ENCODE measurements at regions not wholly inside any gene's neighbourhood (a gene's known extent, or its start where the extent isn't known, plus 50 kb on each side); places are given as distances from the start of the nearest gene placed in this dataset.

DNA sequence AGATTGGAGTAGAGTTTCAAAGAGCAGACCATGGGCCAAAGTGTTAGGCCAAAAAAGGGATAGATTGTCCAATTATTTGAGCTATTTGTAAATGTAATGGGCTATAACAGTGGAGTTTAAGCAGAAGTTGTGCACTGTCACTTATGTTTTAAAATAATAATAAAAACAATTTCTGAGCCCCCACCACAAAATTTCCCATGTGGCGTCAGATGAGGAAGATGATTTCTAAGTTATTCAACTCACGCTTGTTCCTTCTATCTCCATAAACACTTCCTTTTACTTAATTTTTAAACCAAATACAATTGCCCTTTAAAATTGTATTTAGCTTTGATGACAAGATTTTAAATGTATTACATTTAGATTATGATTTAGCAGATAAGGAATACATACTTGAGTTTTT, 330.0 kb downstream of the PTPRC start:
- TF ChIP-seq, protein P1, sequence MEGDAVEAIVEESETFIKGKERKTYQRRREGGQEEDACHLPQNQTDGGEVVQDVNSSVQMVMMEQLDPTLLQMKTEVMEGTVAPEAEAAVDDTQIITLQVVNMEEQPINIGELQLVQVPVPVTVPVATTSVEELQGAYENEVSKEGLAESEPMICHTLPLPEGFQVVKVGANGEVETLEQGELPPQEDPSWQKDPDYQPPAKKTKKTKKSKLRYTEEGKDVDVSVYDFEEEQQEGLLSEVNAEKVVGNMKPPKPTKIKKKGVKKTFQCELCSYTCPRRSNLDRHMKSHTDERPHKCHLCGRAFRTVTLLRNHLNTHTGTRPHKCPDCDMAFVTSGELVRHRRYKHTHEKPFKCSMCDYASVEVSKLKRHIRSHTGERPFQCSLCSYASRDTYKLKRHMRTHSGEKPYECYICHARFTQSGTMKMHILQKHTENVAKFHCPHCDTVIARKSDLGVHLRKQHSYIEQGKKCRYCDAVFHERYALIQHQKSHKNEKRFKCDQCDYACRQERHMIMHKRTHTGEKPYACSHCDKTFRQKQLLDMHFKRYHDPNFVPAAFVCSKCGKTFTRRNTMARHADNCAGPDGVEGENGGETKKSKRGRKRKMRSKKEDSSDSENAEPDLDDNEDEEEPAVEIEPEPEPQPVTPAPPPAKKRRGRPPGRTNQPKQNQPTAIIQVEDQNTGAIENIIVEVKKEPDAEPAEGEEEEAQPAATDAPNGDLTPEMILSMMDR (conservative IDR thresholded peaks at IDR 0.05): no peak
- peaks cover 2% of the 10 kb centered on the region for H3K9me3 Mint-ChIP-seq
- H3K4me3 Mint-ChIP-seq: no peak overlapping the region
- no peaks in the 10 kb centered on the region for H3K27me3 Mint-ChIP-seq (ENCODE audit: low read depth)
- no peak overlapping the region for H3K27ac Mint-ChIP-seq (ENCODE audit: unreplicated experiment)
- no peaks in the 10 kb centered on the region for H3K36me3 Mint-ChIP-seq (ENCODE audit: low read depth)
- no peak for DNase-seq (ENCODE audit: low read depth, low spot score)
- no peaks in the 10 kb centered on the region for H3K4me1 Mint-ChIP-seq

DNA sequence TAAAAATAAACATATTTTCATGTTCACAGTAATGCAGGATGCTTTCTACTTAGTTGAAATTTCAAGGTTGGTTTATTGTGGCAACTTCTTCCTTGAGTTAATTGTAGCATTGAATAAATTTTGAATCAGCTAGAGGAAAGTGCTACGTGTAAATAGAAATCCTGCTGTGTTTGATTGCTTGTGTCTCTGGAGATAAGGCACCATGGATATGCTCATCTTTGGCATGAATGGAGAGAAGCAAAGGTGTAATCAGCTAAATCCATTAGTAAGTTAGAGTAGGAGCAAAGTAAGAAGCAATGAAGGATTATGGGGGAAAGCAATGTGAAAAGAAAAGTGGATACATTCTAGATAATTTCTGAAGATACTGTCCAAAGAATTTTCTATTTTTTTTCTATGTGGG, 331.1 kb downstream of the PTPRC start:
- TF ChIP-seq, protein P1 (conservative IDR thresholded peaks at IDR 0.05): no peak
- no peaks in the 10 kb centered on the region for H3K36me3 Mint-ChIP-seq (ENCODE audit: low read depth)
- no peaks in the 10 kb centered on the region for H3K27me3 Mint-ChIP-seq (ENCODE audit: low read depth)
- H3K27ac Mint-ChIP-seq (ENCODE audit: unreplicated experiment): no peak overlapping the region
- no peak overlapping the region for H3K4me3 Mint-ChIP-seq
- DNase-seq (ENCODE audit: low read depth, low spot score): no peak
- no peaks in the 10 kb centered on the region for H3K4me1 Mint-ChIP-seq
- peaks cover 2% of the 10 kb centered on the region for H3K9me3 Mint-ChIP-seq

DNA sequence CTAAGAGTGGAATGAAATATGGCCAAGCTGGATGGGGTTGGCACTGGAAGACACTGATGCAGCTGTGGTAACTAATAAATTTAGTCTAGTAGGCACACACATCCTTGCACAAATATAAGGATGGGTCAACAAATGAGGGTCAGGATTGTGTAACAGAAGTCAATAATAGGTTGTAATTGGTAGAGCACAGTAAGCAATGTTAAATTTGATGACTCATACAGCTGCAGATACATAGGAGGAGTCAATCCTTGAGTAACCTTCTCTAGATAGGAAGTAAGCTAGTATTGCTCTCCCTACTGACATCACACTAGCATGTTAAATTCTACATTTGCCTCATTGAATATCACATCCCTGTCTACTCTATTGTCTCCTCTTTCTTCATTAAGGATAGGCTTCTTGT, 332.1 kb downstream of the PTPRC start:
- Mint-ChIP-seq H3K4me3 (no peak overlapping the region), H3K9me3 (peaks cover 2% of the 10 kb centered on the region), H3K27ac (ENCODE audit: unreplicated experiment) (no peak overlapping the region), H3K27me3 (ENCODE audit: low read depth) (no peaks in the 10 kb centered on the region), H3K4me1 (no peaks in the 10 kb centered on the region), H3K36me3 (ENCODE audit: low read depth) (no peaks in the 10 kb centered on the region)
- DNase-seq (ENCODE audit: low read depth, low spot score): no peak
- TF ChIP-seq, protein P1 (conservative IDR thresholded peaks at IDR 0.05): no peak

DNA sequence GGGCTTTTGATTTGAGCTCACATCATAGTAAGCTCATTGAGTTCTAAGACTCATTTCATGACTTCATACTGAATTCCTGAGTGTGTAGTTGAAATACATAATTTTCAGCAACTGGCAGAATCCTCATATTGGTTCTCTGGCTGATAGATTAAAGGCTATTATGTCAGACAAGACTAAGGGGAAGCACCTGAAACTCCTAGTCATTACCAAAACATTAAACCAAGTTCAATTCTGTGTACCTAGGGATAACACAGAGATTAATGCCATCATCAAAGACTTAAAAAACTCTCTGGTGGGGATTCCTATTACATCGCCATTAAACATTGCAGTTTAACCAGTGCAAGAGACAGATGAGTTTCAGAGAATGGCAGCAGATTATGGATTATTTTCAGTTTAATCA, 339.1 kb downstream of the PTPRC start:
- no peaks in the 10 kb centered on the region for H3K9me3 Mint-ChIP-seq
- no peak overlapping the region for H3K27ac Mint-ChIP-seq (ENCODE audit: unreplicated experiment)
- H3K4me3 Mint-ChIP-seq: no peak overlapping the region
- TF ChIP-seq, protein P1 (conservative IDR thresholded peaks at IDR 0.05): no peak
- no peaks in the 10 kb centered on the region for H3K36me3 Mint-ChIP-seq (ENCODE audit: low read depth)
- DNase-seq (ENCODE audit: low read depth, low spot score): no peak
- no peaks in the 10 kb centered on the region for H3K27me3 Mint-ChIP-seq (ENCODE audit: low read depth)
- peaks cover 12% of the 10 kb centered on the region for H3K4me1 Mint-ChIP-seq

DNA sequence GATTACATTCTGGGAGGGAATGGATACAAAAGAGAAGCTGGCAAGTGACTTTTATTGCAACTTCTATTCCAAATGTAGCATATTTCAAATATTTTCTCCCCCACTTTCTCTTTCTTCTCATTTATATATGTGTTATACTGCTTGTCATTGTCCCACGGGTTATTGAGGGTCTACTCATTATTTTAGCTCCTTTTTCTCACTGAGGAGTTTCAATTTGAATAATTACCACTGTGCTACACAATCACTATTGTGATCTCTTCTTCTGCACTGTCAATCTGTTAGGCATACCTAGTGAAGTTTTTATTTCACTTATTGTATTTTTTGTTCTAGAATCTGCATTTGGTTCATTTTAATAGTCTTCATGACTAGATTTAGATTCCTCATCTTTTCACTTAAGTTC, 339.7 kb downstream of the PTPRC start:
- TF ChIP-seq, protein P1 (conservative IDR thresholded peaks at IDR 0.05): no peak
- Mint-ChIP-seq H3K36me3 (ENCODE audit: low read depth) (no peaks in the 10 kb centered on the region), H3K27me3 (ENCODE audit: low read depth) (no peaks in the 10 kb centered on the region), H3K9me3 (no peaks in the 10 kb centered on the region), H3K4me3 (no peak overlapping the region), H3K27ac (ENCODE audit: unreplicated experiment) (no peak overlapping the region), H3K4me1 (peaks cover 12% of the 10 kb centered on the region)
- no peak for DNase-seq (ENCODE audit: low read depth, low spot score)

DNA sequence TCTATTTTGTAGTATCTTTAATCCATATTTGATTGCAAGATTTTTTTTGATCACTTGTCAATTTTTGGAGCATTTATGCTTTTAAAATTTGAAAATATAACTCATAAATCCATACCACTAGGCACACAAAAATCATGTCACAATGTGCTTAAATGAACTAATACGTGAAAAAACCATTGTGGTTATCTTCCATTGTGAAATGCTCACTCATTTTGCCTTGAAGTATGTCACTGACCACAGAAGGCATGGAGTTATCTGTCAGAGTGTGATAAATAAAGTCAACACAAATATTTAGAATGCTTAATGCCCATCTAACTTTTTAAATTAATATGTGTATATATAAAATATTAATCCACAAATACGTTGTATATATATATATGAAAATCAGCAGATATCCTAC, 347.2 kb downstream of the PTPRC start:
- TF ChIP-seq, protein P1 (conservative IDR thresholded peaks at IDR 0.05): no peak
- Mint-ChIP-seq H3K9me3 (no peaks in the 10 kb centered on the region), H3K27me3 (ENCODE audit: low read depth) (no peaks in the 10 kb centered on the region), H3K27ac (ENCODE audit: unreplicated experiment) (no peak overlapping the region), H3K4me3 (no peak overlapping the region), H3K4me1 (no peaks in the 10 kb centered on the region), H3K36me3 (ENCODE audit: low read depth) (no peaks in the 10 kb centered on the region)
- DNase-seq (ENCODE audit: low read depth, low spot score): no peak

All from neural crest cell (in vitro differentiated cells).